Activated CD8-positive, alpha-beta T cell treated with anti-CD3 and anti-CD28 coated beads for 36 hours (primary cell): ENCODE measurements at regions not wholly inside any gene's neighbourhood (a gene's known extent, or its start where the extent isn't known, plus 50 kb on each side); places are given as distances from the start of the nearest gene placed in this dataset.
"Not testable (repeated sequence)": the region's sequence is repeated elsewhere in the genome, so short reads cannot be mapped to it uniquely, and the experiment has no call there.

Experiments used
- ATAC-seq: fragments of 200-7000 bp; cut with Tn5 transposase; one replicate; pipeline ENCODE4 v1.10.0; 2021; ENCODE audit warnings: mild to moderate bottlenecking, moderate library complexity
- CTCF ChIA-PET: fragments of 350-600 bp; sonication (Branson Sonifier 250); formaldehyde crosslinking; loops from one replicate; lab custom pipeline; 2021; ENCODE audit warnings: antibody characterized with exemption; lab: Charles Lee
- POLR2A ChIA-PET: fragments of 350-600 bp; sonication (Branson Sonifier 250); formaldehyde crosslinking; loops from one replicate; lab custom pipeline; 2021; ENCODE audit warnings: antibody characterized with exemption; lab: Charles Lee
- DNase-seq: peaks from one replicate; pipeline ENCODE4 v3.0.0-alpha.2; 2020
- H3K27ac Mint-ChIP-seq: one replicate; pipeline ENCODE4 v1.8.0; 2021; ENCODE audit warnings: mild to moderate bottlenecking, mixed read lengths
- H3K27me3 Mint-ChIP-seq: one replicate; pipeline ENCODE4 v1.8.0; 2021; ENCODE audit warnings: mixed read lengths
- H3K36me3 Mint-ChIP-seq: one replicate; pipeline ENCODE4 v1.8.0; 2021; ENCODE audit warnings: low read depth, mixed read lengths
- H3K4me1 Mint-ChIP-seq: one replicate; pipeline ENCODE4 v1.8.0; 2021; ENCODE audit warnings: low read depth, mixed read lengths
- H3K4me3 Mint-ChIP-seq: one replicate; pipeline ENCODE4 v1.8.0; 2021; ENCODE audit warnings: mild to moderate bottlenecking, moderate library complexity, mixed read lengths
- H3K9me3 Mint-ChIP-seq: one replicate; pipeline ENCODE4 v1.8.0; 2021; ENCODE audit warnings: mixed read lengths
- intact Hi-C: fragments of 100-400 bp; cut with micrococcal nuclease; formaldehyde crosslinking; loops from one replicate; pipeline ENCODE4 v1.10.0; 2022
- TF ChIP-seq, protein P1 (sequence below): fragments of 200-600 bp; IDR thresholded peaks from one replicate; pipeline ENCODE4 v1.8.0; 2022; ENCODE audit warnings: antibody characterized with exemption, mild to moderate bottlenecking

DNA sequence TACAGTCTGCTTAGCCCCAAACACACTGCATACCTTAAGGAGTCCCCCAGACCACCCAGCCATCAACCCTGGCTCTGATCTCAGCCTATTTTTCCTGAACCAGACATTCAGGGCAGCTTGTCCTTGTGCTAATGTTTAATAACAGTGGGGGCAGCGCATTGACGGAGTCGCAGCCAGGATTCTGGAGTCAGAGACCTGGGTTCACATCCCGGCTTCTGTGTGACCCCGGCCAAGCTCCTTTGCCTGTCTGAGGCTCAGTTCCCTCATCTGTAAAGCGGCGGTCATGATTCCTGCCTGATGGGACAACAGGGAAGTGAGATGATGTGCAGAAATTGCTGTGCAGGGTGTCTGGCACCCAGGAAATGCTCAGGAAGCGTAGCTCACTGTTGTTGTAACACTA is 63.1 kb downstream of the MATN1 start:
- TF ChIP-seq, protein P1, sequence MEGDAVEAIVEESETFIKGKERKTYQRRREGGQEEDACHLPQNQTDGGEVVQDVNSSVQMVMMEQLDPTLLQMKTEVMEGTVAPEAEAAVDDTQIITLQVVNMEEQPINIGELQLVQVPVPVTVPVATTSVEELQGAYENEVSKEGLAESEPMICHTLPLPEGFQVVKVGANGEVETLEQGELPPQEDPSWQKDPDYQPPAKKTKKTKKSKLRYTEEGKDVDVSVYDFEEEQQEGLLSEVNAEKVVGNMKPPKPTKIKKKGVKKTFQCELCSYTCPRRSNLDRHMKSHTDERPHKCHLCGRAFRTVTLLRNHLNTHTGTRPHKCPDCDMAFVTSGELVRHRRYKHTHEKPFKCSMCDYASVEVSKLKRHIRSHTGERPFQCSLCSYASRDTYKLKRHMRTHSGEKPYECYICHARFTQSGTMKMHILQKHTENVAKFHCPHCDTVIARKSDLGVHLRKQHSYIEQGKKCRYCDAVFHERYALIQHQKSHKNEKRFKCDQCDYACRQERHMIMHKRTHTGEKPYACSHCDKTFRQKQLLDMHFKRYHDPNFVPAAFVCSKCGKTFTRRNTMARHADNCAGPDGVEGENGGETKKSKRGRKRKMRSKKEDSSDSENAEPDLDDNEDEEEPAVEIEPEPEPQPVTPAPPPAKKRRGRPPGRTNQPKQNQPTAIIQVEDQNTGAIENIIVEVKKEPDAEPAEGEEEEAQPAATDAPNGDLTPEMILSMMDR, result no peak
- DNase-seq (no peak), ATAC-seq (no peak)
- Mint-ChIP-seq H3K4me1 (no peaks in the 10 kb centered on the region), H3K27ac (no peak overlapping the region), H3K27me3 (peaks cover 5% of the 10 kb centered on the region), H3K36me3 (no peaks in the 10 kb centered on the region), H3K9me3 (no peaks in the 10 kb centered on the region), H3K4me3 (no peak overlapping the region)
- ChIA-PET CTCF (no interaction called here), POLR2A (no interaction called here)
- intact Hi-C loops, result no loop called here

DNA sequence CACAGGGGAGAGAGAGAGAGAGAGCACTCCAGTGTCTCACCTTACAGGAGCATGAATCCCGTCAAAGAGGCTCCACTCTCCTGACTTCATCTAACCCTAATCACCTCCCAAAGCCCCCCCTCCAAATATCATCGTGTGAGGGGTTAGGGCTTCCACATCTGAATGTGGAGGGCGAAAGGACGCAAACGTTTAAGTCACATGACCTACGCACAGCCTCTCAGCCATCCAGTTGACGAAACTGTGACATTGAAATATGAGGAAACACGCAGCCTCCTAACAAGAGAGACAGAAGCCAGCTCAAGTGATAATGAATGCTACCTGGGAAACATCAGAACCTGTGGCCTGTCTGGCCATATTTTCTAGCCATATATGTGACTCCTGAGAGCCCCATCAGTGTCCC is 63.7 kb downstream of the MATN1 start:
- TF ChIP-seq, protein P1, result no peak
- Mint-ChIP-seq H3K4me3 (no peak overlapping the region), H3K9me3 (peaks cover 1% of the 10 kb centered on the region), H3K36me3 (no peaks in the 10 kb centered on the region), H3K4me1 (no peaks in the 10 kb centered on the region), H3K27me3 (peaks cover 5% of the 10 kb centered on the region), H3K27ac (no peak overlapping the region)
- ChIA-PET POLR2A (no interaction called here), CTCF (no interaction called here)
- no peak for DNase-seq
- intact Hi-C loops, result no loop called here
- no peak for ATAC-seq

DNA sequence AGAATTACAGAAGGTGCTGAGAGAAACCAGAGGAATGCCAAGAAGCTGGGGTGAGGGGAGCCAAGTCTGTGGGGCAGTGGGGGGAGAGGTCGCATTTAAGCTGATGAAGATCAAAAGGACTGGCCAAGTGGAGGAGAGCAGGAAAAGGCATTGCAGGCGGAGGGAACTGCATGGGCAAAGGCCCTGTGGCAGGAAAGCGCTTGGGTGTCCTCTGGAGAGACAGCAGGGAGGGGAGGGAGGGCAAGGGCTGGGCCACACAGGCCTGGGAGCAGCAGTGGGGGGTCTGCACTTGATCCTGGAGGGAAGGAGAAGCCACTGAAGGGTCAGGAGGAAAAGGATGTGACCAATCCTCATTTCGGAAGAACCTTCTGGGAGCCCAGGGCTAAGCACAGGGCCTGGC is 65.0 kb downstream of the MATN1 start:
- CTCF ChIA-PET, DNase-seq, H3K4me1 Mint-ChIP-seq, H3K9me3 Mint-ChIP-seq, H3K27me3 Mint-ChIP-seq, ATAC-seq, intact Hi-C loops, POLR2A ChIA-PET, H3K27ac Mint-ChIP-seq, H3K4me3 Mint-ChIP-seq, H3K36me3 Mint-ChIP-seq: not testable (repeated sequence)

DNA sequence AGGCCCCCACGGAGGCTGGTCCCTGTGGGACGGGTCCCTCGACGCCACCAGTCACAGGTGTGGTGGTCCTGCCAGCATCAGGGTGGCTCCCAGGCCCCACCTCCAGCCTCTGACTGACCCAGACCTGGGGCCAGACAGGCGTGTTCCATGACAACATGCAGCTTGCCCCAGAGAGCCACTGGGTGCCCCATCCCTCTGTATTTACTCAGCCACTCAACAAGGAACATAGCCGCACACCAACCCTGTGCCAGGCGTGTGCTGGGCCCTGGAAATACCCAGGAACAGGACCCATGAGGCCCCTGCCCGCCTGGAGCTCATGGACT is 65.4 kb downstream of the MATN1 start:
- Mint-ChIP-seq H3K27ac (no peak overlapping the region), H3K36me3 (no peaks in the 10 kb centered on the region), H3K27me3 (peaks cover 5% of the 10 kb centered on the region), H3K4me3 (no peak overlapping the region), H3K9me3 (peaks cover 1% of the 10 kb centered on the region), H3K4me1 (no peaks in the 10 kb centered on the region)
- intact Hi-C loops, result no loop called here
- ChIA-PET CTCF (no interaction called here), POLR2A (no interaction called here)
- ATAC-seq (no peak), DNase-seq (no peak)
- TF ChIP-seq, protein P1, result no peak

DNA sequence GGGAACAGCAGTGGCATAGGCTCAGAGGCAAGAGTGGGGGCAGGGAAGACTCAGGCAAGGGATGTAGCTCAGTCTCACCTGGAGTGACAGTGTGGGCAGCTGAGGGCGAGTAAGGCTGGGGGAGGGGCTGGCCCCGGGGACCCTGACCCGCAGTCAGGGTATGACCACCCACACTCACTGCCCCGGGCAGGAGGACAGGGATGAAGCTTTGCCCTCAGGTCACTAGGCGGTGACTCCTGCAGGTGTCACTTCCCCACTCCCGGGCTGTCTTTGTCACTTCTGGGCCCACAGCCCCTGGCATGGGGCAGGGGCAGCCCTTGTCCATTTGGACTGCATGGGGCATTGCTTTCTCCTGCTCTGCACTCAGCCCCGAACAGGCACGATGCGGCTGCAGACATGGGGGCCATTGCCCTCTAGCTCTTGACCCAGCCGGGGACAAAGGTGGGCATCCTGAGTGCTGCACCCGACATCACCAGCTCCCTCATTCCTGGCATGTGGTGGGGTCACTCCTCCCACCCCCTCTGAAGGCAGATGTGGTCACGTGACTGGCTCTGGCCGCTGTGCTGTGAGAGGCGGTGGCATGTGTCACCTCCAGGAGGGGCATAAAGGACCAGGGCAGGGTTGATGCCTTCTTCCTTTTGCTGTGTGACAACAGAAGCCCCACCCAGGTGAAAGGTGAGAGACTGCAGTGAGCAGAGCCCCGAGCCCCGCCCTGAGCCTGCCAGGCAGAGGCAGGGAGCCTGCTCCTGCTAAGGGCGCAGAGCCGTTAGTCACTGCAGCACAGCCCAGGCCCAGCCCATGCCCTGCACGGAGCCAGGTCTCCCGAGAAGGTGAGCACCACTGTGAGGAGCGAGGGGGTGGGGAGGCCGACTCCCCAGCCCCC is 66.0 kb downstream of the MATN1 start:
- H3K27me3 Mint-ChIP-seq, result peaks cover 6% of the 10 kb centered on the region
- H3K36me3 Mint-ChIP-seq, result no peaks in the 10 kb centered on the region
- ChIA-PET CTCF (no interaction called here), POLR2A (interaction anchor here (0.9 kb wide), 1 partner anchor 20 kb away, joined by 3 read pairs; no protein-coding TSS in a partner anchor)
- DNase-seq (no peak), ATAC-seq (no peak)
- peaks cover 1% of the 10 kb centered on the region for H3K9me3 Mint-ChIP-seq
- H3K4me3 Mint-ChIP-seq, result no peak overlapping the region
- intact Hi-C loops, result no loop called here
- TF ChIP-seq, protein P1, result no peak
- no peaks in the 10 kb centered on the region for H3K4me1 Mint-ChIP-seq
- no peak overlapping the region for H3K27ac Mint-ChIP-seq
